Upper lobe of left lung (tissue), 6 donors: ENCODE measurements at regions not wholly inside any gene's neighbourhood (a gene's known extent, or its start where the extent isn't known, plus 50 kb on each side); places are given as distances from the start of the nearest gene placed in this dataset.

Source experiments
- ATAC-seq, 2 donors: fragments of 200-7000 bp; cut with Tn5 transposase; one replicate each; pipeline ENCODE4 v1.9.1; 2022; ENCODE audit warnings: mild to moderate bottlenecking in 2 of 2, moderate library complexity in 2 of 2; ENCODE audit not compliant: low FRiP score in 2 of 2
- DNase-seq, 2 donors: peaks; one replicate each; pipeline ENCODE4 v3.0.0-alpha.2; 2019 to 2020
- H3K27ac ChIP-seq, 4 donors: fragments of 200-600 bp; sonication (generic); one replicate each; pipeline ENCODE4 v1.5.1; 2016 to 2019
- H3K27me3 ChIP-seq, 4 donors: fragments of 200-600 bp; sonication (generic); one replicate each; pipeline ENCODE4 v1.5.1; 2017 to 2019
- H3K36me3 ChIP-seq, 4 donors: fragments of 200-600 bp; sonication (generic); one replicate each; pipeline ENCODE4 v1.5.1; 2016 to 2019
- H3K4me1 ChIP-seq, 4 donors: fragments of 200-600 bp; sonication (generic); one replicate each; pipeline ENCODE4 v1.5.1; 2018 to 2019
- H3K4me3 ChIP-seq, 4 donors: fragments of 200-600 bp; sonication (generic); one replicate each; pipeline ENCODE4 v1.5.1; 2017 to 2019; ENCODE audit warnings: mild to moderate bottlenecking in 2 of 4, moderate library complexity in 1 of 4
- H3K9me3 ChIP-seq, 4 donors: fragments of 200-600 bp; sonication (generic); one replicate each; pipeline ENCODE4 v1.5.1; 2018 to 2019
- CTCF ChIP-seq, 6 experiments: fragments of 450-650 bp in 4 of 6; fragments of 200-600 bp in 2 of 6; sonication (generic) in 2 of 6; IDR thresholded peaks; one replicate each; pipeline ENCODE4 v1.5.1; 2016 to 2019; ENCODE audit warnings: antibody characterized with exemption in 6 of 6
- EP300 ChIP-seq, 4 donors: sonication (generic); formaldehyde crosslinking; IDR thresholded peaks; one replicate each; pipeline ENCODE4 v1.5.1; 2017; ENCODE audit warnings: antibody characterized with exemption in 4 of 4, control low read depth in 2 of 4
- POLR2A ChIP-seq, 4 donors: fragments of 450-650 bp; IDR thresholded peaks; one replicate each; pipeline ENCODE4 v1.5.1; 2016 to 2017; ENCODE audit warnings: antibody characterized with exemption in 4 of 4, mild to moderate bottlenecking in 2 of 4
- POLR2AphosphoS5 ChIP-seq, 2 donors: sonication (generic); formaldehyde crosslinking; IDR thresholded peaks; one replicate each; pipeline ENCODE4 v1.5.1; 2017; ENCODE audit warnings: antibody characterized with exemption in 2 of 2
- WGBS, 2 donors: methylation state at CpG; one replicate each; pipeline ENCODE4 v1.1.5; 2017 to 2018; 5-methylcytosine and 5-hydroxymethylcytosine counted together
- donor health status: DM: no; HTN: no; CAD: no; lungs with moderate emphysema.
- donor health status: DM: no; HTN: yes; CAD: no; lungs with severe emphysema.

GRCh38 chr3:34365231-34365630, 566.8 kb downstream of the PDCD6IP start:
- Histone ChIP-seq H3K36me3 (no peaks in the 10 kb centered on the region), H3K4me1 (no peaks in the 10 kb centered on the region), H3K27ac (no peak overlapping the region), H3K27me3 (no peaks in the 10 kb centered on the region), H3K9me3 (no peaks in the 10 kb centered on the region), H3K4me3 (no peak overlapping the region)
- no peak for ATAC-seq
- 94% methylated on average over 3 of the region's 3 CpGs for WGBS, 2 donors
- TF ChIP-seq CTCF (IDR thresholded peaks at IDR 0.05) = no peak
- TF ChIP-seq POLR2A (IDR thresholded peaks at IDR 0.05) = no peak
- TF ChIP-seq EP300 (IDR thresholded peaks at IDR 0.05) = no peak
- no peak for TF ChIP-seq POLR2AphosphoS5 (IDR thresholded peaks at IDR 0.05)
- no peak for DNase-seq

DNA sequence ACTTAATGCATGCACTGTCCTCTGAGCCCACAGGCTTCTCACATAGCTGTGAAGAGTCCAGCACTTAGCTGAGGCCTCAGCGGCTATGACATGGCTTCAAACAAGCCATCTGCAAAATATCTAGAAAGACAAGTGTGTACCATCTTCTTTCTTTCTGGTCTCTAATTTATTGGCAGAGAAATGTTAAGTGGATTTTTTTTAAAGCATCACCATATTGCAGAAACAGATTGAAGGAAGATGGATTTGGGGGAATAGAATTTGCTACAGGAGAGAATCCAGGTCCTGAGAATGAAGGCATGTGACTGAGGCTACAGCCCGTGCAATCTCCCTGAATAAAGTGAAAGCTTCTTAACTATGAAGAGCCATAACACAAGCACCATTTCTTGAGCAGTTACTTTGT, 567.3 kb downstream of the PDCD6IP start:
- H3K4me3 ChIP-seq = no peak overlapping the region
- no peak for DNase-seq
- H3K9me3 ChIP-seq = no peaks in the 10 kb centered on the region
- WGBS, 2 donors = 83 to 87% methylated on average over 2 of the region's 2 CpGs
- no peaks in the 10 kb centered on the region for H3K4me1 ChIP-seq
- H3K27ac ChIP-seq = no peak overlapping the region
- H3K36me3 ChIP-seq = no peaks in the 10 kb centered on the region
- no peak for ATAC-seq
- TF ChIP-seq POLR2AphosphoS5 (IDR thresholded peaks at IDR 0.05) (no peak), POLR2A (IDR thresholded peaks at IDR 0.05) (no peak), CTCF (IDR thresholded peaks at IDR 0.05) (no peak), EP300 (IDR thresholded peaks at IDR 0.05) (no peak)
- no peaks in the 10 kb centered on the region for H3K27me3 ChIP-seq

GRCh38 chr3:34367521-34367920, 569.1 kb downstream of the PDCD6IP start:
- TF ChIP-seq EP300 (IDR thresholded peaks at IDR 0.05) (no peak), POLR2A (IDR thresholded peaks at IDR 0.05) (no peak), CTCF (IDR thresholded peaks at IDR 0.05) (no peak), POLR2AphosphoS5 (IDR thresholded peaks at IDR 0.05) (no peak)
- 88 to 96% methylated on average over 1 of the region's 1 CpG for WGBS, 2 donors
- H3K4me3 ChIP-seq = no peak overlapping the region

GRCh38 chr3:34374521-34374920, 576.1 kb downstream of the PDCD6IP start:
- TF ChIP-seq CTCF (IDR thresholded peaks at IDR 0.05) (no peak), EP300 (IDR thresholded peaks at IDR 0.05) (no peak), POLR2A (IDR thresholded peaks at IDR 0.05) (no peak), POLR2AphosphoS5 (IDR thresholded peaks at IDR 0.05) (no peak)
- H3K4me3 ChIP-seq = no peak overlapping the region
- no peaks in the 10 kb centered on the region for H3K36me3 ChIP-seq
- H3K4me1 ChIP-seq = no peaks in the 10 kb centered on the region
- DNase-seq (no peak), ATAC-seq (no peak)
- no peak overlapping the region for H3K27ac ChIP-seq
- no peaks in the 10 kb centered on the region for H3K9me3 ChIP-seq
- no peaks in the 10 kb centered on the region for H3K27me3 ChIP-seq

More at GRCh38 chr3:34367521-34367920, 569.1 kb downstream of the PDCD6IP start:
- ATAC-seq (no peak), DNase-seq (no peak)
- H3K27ac ChIP-seq = no peak overlapping the region
- H3K27me3 ChIP-seq = no peaks in the 10 kb centered on the region
- H3K9me3 ChIP-seq = no peaks in the 10 kb centered on the region
- H3K4me1 ChIP-seq = no peaks in the 10 kb centered on the region
- no peaks in the 10 kb centered on the region for H3K36me3 ChIP-seq

GRCh38 chr3:34376691-34377090, 578.3 kb downstream of the PDCD6IP start:
- DNase-seq = no peak
- Histone ChIP-seq H3K27ac (no peak overlapping the region), H3K4me1 (no peaks in the 10 kb centered on the region), H3K9me3 (no peaks in the 10 kb centered on the region), H3K27me3 (no peaks in the 10 kb centered on the region), H3K4me3 (no peak overlapping the region), H3K36me3 (no peaks in the 10 kb centered on the region)
- WGBS, 2 donors = 65 to 68% methylated on average over 4 of the region's 4 CpGs
- no peak for TF ChIP-seq POLR2AphosphoS5 (IDR thresholded peaks at IDR 0.05)
- no peak for TF ChIP-seq EP300 (IDR thresholded peaks at IDR 0.05)
- no peak for TF ChIP-seq POLR2A (IDR thresholded peaks at IDR 0.05)
- TF ChIP-seq CTCF (IDR thresholded peaks at IDR 0.05) = no peak
- ATAC-seq = no peak
